CMK (cell line): ENCODE measurements at regions not wholly inside any gene's neighbourhood (a gene's known extent, or its start where the extent isn't known, plus 50 kb on each side); places are given as distances from the start of the nearest gene placed in this dataset.
A peak's percentile ranks its signal among the peaks of the same experiment; 100 is the strongest.
"Not testable (repeated sequence)": the region's sequence is repeated elsewhere in the genome, so short reads cannot be mapped to it uniquely, and the experiment has no call there.

Experiments
- DNase-seq: peaks from one replicate; pipeline ENCODE4 v3.0.0-alpha.2; 2010; ENCODE audit warnings: low read depth

GRCh38 chr14:56049536-56049935, 68.7 kb upstream of the PELI2 start:
- no peak for DNase-seq

GRCh38 chr14:56055511-56055910, 62.7 kb upstream of the PELI2 start:
- DNase-seq = no peak

- no peak for DNase-seq
Measured at GRCh38 chr14:56056031-56056430, 62.2 kb upstream of the PELI2 start.

GRCh38 chr14:56057071-56057741, 61.0 kb upstream of the PELI2 start:
- DNase-seq = no peak

- DNase-seq = no peak
Measured at GRCh38 chr14:56057767-56058166, 60.4 kb upstream of the PELI2 start.

GRCh38 chr14:56059054-56059453, 59.2 kb upstream of the PELI2 start:
- DNase-seq = peak; percentile 15

- no peak for DNase-seq
Measured at GRCh38 chr14:56061051-56061450, 57.2 kb upstream of the PELI2 start.

- no peak for DNase-seq
Measured at GRCh38 chr14:56063131-56063530, 55.1 kb upstream of the PELI2 start.

- no peak for DNase-seq
Measured at GRCh38 chr14:56064513-56064912, 53.7 kb upstream of the PELI2 start.

- not testable (repeated sequence) for DNase-seq
Measured at GRCh38 chr14:56065199-56065598, 53.0 kb upstream of the PELI2 start.

GRCh38 chr14:56065621-56066290, 52.5 kb upstream of the PELI2 start:
- no peak for DNase-seq
